ENCODE measurements at regions not wholly inside any gene's neighbourhood (a gene's known extent, or its start where the extent isn't known, plus 50 kb on each side); places are given as distances from the start of the nearest gene placed in this dataset.

GRCh38 chr1:184223216-184223615 is 163.6 kb upstream of the C1orf21 start:
- TF ChIP-seq CTCF (IDR thresholded peaks at IDR 0.05; ENCODE audit: poor library complexity, severe bottlenecking) (no peak), EP300 (conservative IDR thresholded peaks at IDR 0.05; ENCODE audit: poor library complexity, severe bottlenecking) (no peak), SMC3 (conservative IDR thresholded peaks at IDR 0.05; ENCODE audit: poor library complexity) (no peak), MXI1 (conservative IDR thresholded peaks at IDR 0.05; ENCODE audit: poor library complexity, severe bottlenecking) (no peak), RAD21 (conservative IDR thresholded peaks at IDR 0.05) (no peak), EZH2 (IDR thresholded peaks at IDR 0.05; ENCODE audit: borderline replicate concordance, insufficient read depth, low read length, poor library complexity, severe bottlenecking) (no peak), POLR2AphosphoS5 (IDR thresholded peaks at IDR 0.05) (no peak), REST (IDR thresholded peaks at IDR 0.05; ENCODE audit: borderline replicate concordance) (no peak)

Measured in neural cell (in vitro differentiated cells).